ENCODE measurements at regions not wholly inside any gene's neighbourhood (a gene's known extent, or its start where the extent isn't known, plus 50 kb on each side); places are given as distances from the start of the nearest gene placed in this dataset.

GRCh38 chr9:108677776-108678175, 178.0 kb downstream of the ACTL7B start:
- H3K9ac ChIP-seq (ENCODE audit: low read depth, low read length), result no peak overlapping the region
- H3K36me3 ChIP-seq (ENCODE audit: control insufficient read depth, insufficient read depth, low read length), result no peaks in the 10 kb centered on the region
- H3K9me3 ChIP-seq (ENCODE audit: control insufficient read depth, insufficient read depth, low read length), result no peaks in the 10 kb centered on the region
- H3K27me3 ChIP-seq (ENCODE audit: control insufficient read depth, insufficient read depth, low read length), result no peaks in the 10 kb centered on the region
- H3K4me1 ChIP-seq (ENCODE audit: control insufficient read depth, insufficient read depth, low read length), result peaks cover 6% of the 10 kb centered on the region
- H3K27ac ChIP-seq (ENCODE audit: low read depth, low read length), result no peak overlapping the region
- no peak overlapping the region for H3K4me3 ChIP-seq (ENCODE audit: low read depth, low read length)

- Histone ChIP-seq H3K27me3 (ENCODE audit: control insufficient read depth, insufficient read depth, low read length) (no peaks in the 10 kb centered on the region), H3K9ac (ENCODE audit: low read depth, low read length) (no peak overlapping the region), H3K4me1 (ENCODE audit: control insufficient read depth, insufficient read depth, low read length) (peaks cover 6% of the 10 kb centered on the region), H3K9me3 (ENCODE audit: control insufficient read depth, insufficient read depth, low read length) (no peaks in the 10 kb centered on the region), H3K36me3 (ENCODE audit: control insufficient read depth, insufficient read depth, low read length) (no peaks in the 10 kb centered on the region), H3K4me3 (ENCODE audit: low read depth, low read length) (no peak overlapping the region), H3K27ac (ENCODE audit: low read depth, low read length) (no peak overlapping the region)
Measured at GRCh38 chr9:108676355-108676754, 179.4 kb downstream of the ACTL7B start.

DNA sequence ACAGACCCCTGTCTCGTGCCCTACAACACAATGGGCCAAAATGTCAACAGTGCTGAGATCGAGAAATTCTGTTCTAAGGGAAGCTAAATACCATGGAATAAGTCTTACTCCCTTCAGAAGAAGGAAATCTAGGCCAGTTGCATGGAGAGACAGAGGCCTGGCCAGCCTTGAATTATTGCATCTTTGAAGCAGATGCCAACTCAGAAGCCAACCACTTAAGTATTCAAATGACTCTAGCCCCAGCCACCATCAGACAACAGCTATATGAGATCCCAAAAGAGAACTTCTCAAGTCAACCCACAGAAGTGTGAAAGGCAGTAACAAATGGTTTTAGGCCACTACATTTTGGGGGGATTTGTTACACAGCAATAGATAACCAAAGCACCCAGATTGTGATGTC, 180.1 kb downstream of the ACTL7B start:
- H3K27ac ChIP-seq (ENCODE audit: low read depth, low read length), result no peak overlapping the region
- H3K9ac ChIP-seq (ENCODE audit: low read depth, low read length), result no peak overlapping the region
- no peaks in the 10 kb centered on the region for H3K9me3 ChIP-seq (ENCODE audit: control insufficient read depth, insufficient read depth, low read length)
- H3K4me3 ChIP-seq (ENCODE audit: low read depth, low read length), result no peak overlapping the region
- no peaks in the 10 kb centered on the region for H3K36me3 ChIP-seq (ENCODE audit: control insufficient read depth, insufficient read depth, low read length)
- peaks cover 6% of the 10 kb centered on the region for H3K4me1 ChIP-seq (ENCODE audit: control insufficient read depth, insufficient read depth, low read length)
- H3K27me3 ChIP-seq (ENCODE audit: control insufficient read depth, insufficient read depth, low read length), result no peaks in the 10 kb centered on the region

GRCh38 chr9:108674766-108675530, 180.8 kb downstream of the ACTL7B start:
- H3K36me3 ChIP-seq (ENCODE audit: control insufficient read depth, insufficient read depth, low read length), result no peaks in the 10 kb centered on the region
- H3K27ac ChIP-seq (ENCODE audit: low read depth, low read length), result no peak overlapping the region
- H3K4me3 ChIP-seq (ENCODE audit: low read depth, low read length), result no peak overlapping the region
- no peaks in the 10 kb centered on the region for H3K9me3 ChIP-seq (ENCODE audit: control insufficient read depth, insufficient read depth, low read length)
- no peak overlapping the region for H3K9ac ChIP-seq (ENCODE audit: low read depth, low read length)
- H3K27me3 ChIP-seq (ENCODE audit: control insufficient read depth, insufficient read depth, low read length), result no peaks in the 10 kb centered on the region
- H3K4me1 ChIP-seq (ENCODE audit: control insufficient read depth, insufficient read depth, low read length), result peaks cover 6% of the 10 kb centered on the region

DNA sequence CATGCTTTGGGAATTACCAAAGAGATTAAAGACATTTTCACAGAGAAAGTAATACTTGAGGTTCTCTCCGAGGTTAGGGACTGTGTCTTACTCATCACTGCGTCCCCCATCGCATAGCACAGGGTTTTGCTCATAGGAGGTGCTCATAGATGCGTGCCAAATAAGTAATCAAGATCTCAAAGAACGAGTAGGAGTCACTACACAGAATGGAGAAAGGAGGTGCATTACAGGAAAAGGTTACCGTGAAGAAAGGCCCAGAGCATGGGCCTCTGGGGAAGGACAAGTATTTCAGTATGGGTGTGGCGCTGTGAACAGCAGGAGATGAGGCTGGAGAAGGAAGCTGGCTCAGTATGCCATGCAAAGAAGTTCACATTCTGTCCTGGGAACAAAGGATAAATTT, 182.4 kb downstream of the ACTL7B start:
- Histone ChIP-seq H3K4me3 (ENCODE audit: low read depth, low read length) (no peak overlapping the region), H3K27ac (ENCODE audit: low read depth, low read length) (no peak overlapping the region), H3K4me1 (ENCODE audit: control insufficient read depth, insufficient read depth, low read length) (peaks cover 6% of the 10 kb centered on the region), H3K36me3 (ENCODE audit: control insufficient read depth, insufficient read depth, low read length) (no peaks in the 10 kb centered on the region), H3K9me3 (ENCODE audit: control insufficient read depth, insufficient read depth, low read length) (no peaks in the 10 kb centered on the region), H3K27me3 (ENCODE audit: control insufficient read depth, insufficient read depth, low read length) (no peaks in the 10 kb centered on the region), H3K9ac (ENCODE audit: low read depth, low read length) (no peak overlapping the region)

DNA sequence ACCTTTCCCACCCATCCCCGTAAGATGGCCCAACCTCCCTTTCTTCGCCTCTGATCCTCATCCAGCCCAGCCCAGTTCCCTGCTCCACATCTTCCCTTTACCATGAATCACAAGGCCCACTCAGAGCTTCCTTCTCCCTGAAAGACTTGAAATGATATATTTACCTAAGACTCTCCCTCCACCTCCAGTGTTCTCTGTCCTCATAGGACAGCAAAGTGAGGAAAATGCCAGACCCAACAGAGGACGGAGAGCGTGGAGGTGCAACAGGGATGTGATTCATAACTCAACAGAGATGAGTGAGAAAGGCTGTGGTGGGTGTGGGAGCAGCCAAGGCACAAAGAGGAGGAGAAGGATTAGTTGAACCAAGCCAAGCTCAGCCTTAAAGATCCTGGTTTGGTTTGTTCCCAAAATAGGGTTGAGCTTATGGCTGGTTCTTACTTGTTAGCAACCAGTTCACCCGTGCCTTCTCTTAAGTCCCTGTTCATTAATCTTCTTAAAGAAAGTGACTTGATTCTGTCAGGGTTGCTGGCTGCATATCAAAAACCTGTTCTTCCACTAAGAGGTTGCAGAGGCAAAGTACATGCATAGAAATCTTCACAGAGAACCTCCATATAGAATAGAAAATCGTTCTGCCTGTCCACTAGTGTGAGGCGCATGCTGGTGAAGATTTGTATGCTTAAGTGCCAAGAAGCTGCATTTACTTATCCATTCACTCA, 183.2 kb downstream of the ACTL7B start:
- Histone ChIP-seq H3K4me1 (ENCODE audit: control insufficient read depth, insufficient read depth, low read length) (peaks cover 6% of the 10 kb centered on the region), H3K4me3 (ENCODE audit: low read depth, low read length) (no peak overlapping the region), H3K9ac (ENCODE audit: low read depth, low read length) (no peak overlapping the region), H3K27ac (ENCODE audit: low read depth, low read length) (no peak overlapping the region), H3K9me3 (ENCODE audit: control insufficient read depth, insufficient read depth, low read length) (no peaks in the 10 kb centered on the region), H3K27me3 (ENCODE audit: control insufficient read depth, insufficient read depth, low read length) (no peaks in the 10 kb centered on the region), H3K36me3 (ENCODE audit: control insufficient read depth, insufficient read depth, low read length) (no peaks in the 10 kb centered on the region)

- peaks cover 4% of the 10 kb centered on the region for H3K4me1 ChIP-seq (ENCODE audit: control insufficient read depth, insufficient read depth, low read length)
- no peaks in the 10 kb centered on the region for H3K9me3 ChIP-seq (ENCODE audit: control insufficient read depth, insufficient read depth, low read length)
- no peaks in the 10 kb centered on the region for H3K27me3 ChIP-seq (ENCODE audit: control insufficient read depth, insufficient read depth, low read length)
- no peak overlapping the region for H3K9ac ChIP-seq (ENCODE audit: low read depth, low read length)
- no peak overlapping the region for H3K4me3 ChIP-seq (ENCODE audit: low read depth, low read length)
- H3K27ac ChIP-seq (ENCODE audit: low read depth, low read length), result no peak overlapping the region
- H3K36me3 ChIP-seq (ENCODE audit: control insufficient read depth, insufficient read depth, low read length), result no peaks in the 10 kb centered on the region
Measured at GRCh38 chr9:108671794-108672193, 184.0 kb downstream of the ACTL7B start.

DNA sequence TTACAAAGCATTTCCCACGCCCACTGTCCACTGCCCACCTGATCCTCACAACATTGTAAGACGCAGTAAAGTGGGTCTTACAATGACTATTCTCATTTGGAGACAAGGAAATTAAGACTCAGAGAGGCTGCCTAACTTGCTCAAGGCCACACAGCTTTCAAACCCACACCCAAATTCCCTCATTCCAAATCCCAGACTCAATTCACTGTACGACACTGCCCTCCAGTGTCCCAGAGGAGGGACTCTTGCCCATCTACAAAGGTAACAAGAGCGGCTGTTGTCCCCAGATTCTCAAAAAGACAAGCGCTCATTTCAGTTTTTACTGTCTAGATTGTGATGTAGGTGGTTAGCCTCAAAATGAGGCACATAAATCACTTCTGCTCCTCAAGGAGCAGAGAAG, 184.6 kb downstream of the ACTL7B start:
- Histone ChIP-seq H3K9me3 (ENCODE audit: control insufficient read depth, insufficient read depth, low read length) (no peaks in the 10 kb centered on the region), H3K27me3 (ENCODE audit: control insufficient read depth, insufficient read depth, low read length) (no peaks in the 10 kb centered on the region), H3K36me3 (ENCODE audit: control insufficient read depth, insufficient read depth, low read length) (no peaks in the 10 kb centered on the region), H3K4me1 (ENCODE audit: control insufficient read depth, insufficient read depth, low read length) (no peaks in the 10 kb centered on the region), H3K4me3 (ENCODE audit: low read depth, low read length) (no peak overlapping the region), H3K9ac (ENCODE audit: low read depth, low read length) (no peak overlapping the region), H3K27ac (ENCODE audit: low read depth, low read length) (no peak overlapping the region)

GRCh38 chr9:108668938-108669335, 186.8 kb downstream of the ACTL7B start:
- no peaks in the 10 kb centered on the region for H3K27me3 ChIP-seq (ENCODE audit: control insufficient read depth, insufficient read depth, low read length)
- H3K27ac ChIP-seq (ENCODE audit: low read depth, low read length), result no peak overlapping the region
- H3K9ac ChIP-seq (ENCODE audit: low read depth, low read length), result no peak overlapping the region
- H3K4me1 ChIP-seq (ENCODE audit: control insufficient read depth, insufficient read depth, low read length), result no peaks in the 10 kb centered on the region
- H3K4me3 ChIP-seq (ENCODE audit: low read depth, low read length), result no peak overlapping the region
- H3K36me3 ChIP-seq (ENCODE audit: control insufficient read depth, insufficient read depth, low read length), result no peaks in the 10 kb centered on the region
- no peaks in the 10 kb centered on the region for H3K9me3 ChIP-seq (ENCODE audit: control insufficient read depth, insufficient read depth, low read length)

GRCh38 chr9:108668191-108668937, 187.4 kb downstream of the ACTL7B start:
- no peak overlapping the region for H3K9ac ChIP-seq (ENCODE audit: low read depth, low read length)
- peaks cover 5% of the 10 kb centered on the region; the same call in 1 of the 2 replicates for H3K4me1 ChIP-seq (ENCODE audit: control insufficient read depth, insufficient read depth, low read length)
- H3K27me3 ChIP-seq (ENCODE audit: control insufficient read depth, insufficient read depth, low read length), result no peaks in the 10 kb centered on the region
- H3K36me3 ChIP-seq (ENCODE audit: control insufficient read depth, insufficient read depth, low read length), result no peaks in the 10 kb centered on the region
- H3K4me3 ChIP-seq (ENCODE audit: low read depth, low read length), result no peak overlapping the region
- no peak overlapping the region for H3K27ac ChIP-seq (ENCODE audit: low read depth, low read length)
- no peaks in the 10 kb centered on the region for H3K9me3 ChIP-seq (ENCODE audit: control insufficient read depth, insufficient read depth, low read length)

Data from HUES48 (cell line).